ENCODE measurements at regions not wholly inside any gene's neighbourhood (a gene's known extent, or its start where the extent isn't known, plus 50 kb on each side); places are given as distances from the start of the nearest gene placed in this dataset.

DNA sequence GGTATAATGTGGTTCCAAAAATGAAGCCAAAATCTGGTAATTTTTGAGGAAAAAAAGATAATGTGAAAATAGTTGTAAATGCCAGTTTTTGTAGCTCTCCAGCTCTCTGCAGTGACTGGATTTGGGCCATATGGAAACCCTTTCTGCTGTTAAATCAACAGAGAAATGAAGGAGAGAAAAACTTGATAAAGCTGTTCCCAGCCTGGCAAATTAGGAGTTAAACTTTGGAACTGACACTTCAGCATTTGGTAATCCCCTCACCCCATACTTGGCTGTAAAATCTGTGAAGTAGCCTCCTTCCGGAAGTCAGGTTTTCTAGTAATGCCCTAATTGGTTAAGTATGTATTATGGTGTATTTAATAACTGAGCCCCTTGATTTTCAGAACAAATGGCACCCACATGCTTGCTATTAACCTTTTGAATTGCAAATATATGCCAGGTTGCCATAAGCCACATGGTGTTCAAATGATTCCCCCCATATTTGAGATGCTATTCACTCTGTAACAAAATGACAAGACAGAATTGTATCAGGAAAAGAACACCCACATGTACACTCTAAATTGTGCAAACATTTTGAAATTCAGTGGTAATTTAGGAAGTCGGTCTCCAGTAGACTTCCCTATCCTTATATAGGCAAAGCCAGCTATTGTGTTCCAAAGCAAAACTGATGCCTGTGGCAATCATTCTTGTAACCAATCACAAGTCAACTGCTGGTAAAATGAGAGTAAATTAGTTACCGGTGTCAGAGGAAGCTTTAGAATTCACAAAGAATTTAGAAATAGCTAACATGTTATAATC, 96.3 kb upstream of the ADAMTS3 start:
- TF ChIP-seq EGR1 (IDR thresholded peaks at IDR 0.05; ENCODE audit: low read depth in 2 of 2) (no peak), TAF1 (conservative IDR thresholded peaks at IDR 0.05) (no peak), YY1 (IDR thresholded peaks at IDR 0.05) (no peak)
- TF ChIP-seq, protein P1, sequence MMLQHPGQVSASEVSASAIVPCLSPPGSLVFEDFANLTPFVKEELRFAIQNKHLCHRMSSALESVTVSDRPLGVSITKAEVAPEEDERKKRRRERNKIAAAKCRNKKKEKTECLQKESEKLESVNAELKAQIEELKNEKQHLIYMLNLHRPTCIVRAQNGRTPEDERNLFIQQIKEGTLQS (IDR thresholded peaks at IDR 0.05), result no peak
- TF ChIP-seq, protein P2, sequence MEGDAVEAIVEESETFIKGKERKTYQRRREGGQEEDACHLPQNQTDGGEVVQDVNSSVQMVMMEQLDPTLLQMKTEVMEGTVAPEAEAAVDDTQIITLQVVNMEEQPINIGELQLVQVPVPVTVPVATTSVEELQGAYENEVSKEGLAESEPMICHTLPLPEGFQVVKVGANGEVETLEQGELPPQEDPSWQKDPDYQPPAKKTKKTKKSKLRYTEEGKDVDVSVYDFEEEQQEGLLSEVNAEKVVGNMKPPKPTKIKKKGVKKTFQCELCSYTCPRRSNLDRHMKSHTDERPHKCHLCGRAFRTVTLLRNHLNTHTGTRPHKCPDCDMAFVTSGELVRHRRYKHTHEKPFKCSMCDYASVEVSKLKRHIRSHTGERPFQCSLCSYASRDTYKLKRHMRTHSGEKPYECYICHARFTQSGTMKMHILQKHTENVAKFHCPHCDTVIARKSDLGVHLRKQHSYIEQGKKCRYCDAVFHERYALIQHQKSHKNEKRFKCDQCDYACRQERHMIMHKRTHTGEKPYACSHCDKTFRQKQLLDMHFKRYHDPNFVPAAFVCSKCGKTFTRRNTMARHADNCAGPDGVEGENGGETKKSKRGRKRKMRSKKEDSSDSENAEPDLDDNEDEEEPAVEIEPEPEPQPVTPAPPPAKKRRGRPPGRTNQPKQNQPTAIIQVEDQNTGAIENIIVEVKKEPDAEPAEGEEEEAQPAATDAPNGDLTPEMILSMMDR (IDR thresholded peaks at IDR 0.05; ENCODE audit: low read depth, low read length, missing input control), result no peak
- TF ChIP-seq, protein P3, sequence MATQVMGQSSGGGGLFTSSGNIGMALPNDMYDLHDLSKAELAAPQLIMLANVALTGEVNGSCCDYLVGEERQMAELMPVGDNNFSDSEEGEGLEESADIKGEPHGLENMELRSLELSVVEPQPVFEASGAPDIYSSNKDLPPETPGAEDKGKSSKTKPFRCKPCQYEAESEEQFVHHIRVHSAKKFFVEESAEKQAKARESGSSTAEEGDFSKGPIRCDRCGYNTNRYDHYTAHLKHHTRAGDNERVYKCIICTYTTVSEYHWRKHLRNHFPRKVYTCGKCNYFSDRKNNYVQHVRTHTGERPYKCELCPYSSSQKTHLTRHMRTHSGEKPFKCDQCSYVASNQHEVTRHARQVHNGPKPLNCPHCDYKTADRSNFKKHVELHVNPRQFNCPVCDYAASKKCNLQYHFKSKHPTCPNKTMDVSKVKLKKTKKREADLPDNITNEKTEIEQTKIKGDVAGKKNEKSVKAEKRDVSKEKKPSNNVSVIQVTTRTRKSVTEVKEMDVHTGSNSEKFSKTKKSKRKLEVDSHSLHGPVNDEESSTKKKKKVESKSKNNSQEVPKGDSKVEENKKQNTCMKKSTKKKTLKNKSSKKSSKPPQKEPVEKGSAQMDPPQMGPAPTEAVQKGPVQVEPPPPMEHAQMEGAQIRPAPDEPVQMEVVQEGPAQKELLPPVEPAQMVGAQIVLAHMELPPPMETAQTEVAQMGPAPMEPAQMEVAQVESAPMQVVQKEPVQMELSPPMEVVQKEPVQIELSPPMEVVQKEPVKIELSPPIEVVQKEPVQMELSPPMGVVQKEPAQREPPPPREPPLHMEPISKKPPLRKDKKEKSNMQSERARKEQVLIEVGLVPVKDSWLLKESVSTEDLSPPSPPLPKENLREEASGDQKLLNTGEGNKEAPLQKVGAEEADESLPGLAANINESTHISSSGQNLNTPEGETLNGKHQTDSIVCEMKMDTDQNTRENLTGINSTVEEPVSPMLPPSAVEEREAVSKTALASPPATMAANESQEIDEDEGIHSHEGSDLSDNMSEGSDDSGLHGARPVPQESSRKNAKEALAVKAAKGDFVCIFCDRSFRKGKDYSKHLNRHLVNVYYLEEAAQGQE (IDR thresholded peaks at IDR 0.05), result no peak
